H9 (cell line): ENCODE measurements at regions not wholly inside any gene's neighbourhood (a gene's known extent, or its start where the extent isn't known, plus 50 kb on each side); places are given as distances from the start of the nearest gene placed in this dataset.

Experiments
- DNase-seq: peaks from one replicate; pipeline ENCODE4 v3.0.0-alpha.2; 2017
- H2AFZ ChIP-seq: one replicate; pipeline ENCODE4 v1.6.1; 2013; ENCODE audit warnings: mild to moderate bottlenecking, low read length, control low read depth, moderate library complexity
- H2AK5ac ChIP-seq: 2 replicates; pipeline ENCODE4 v1.6.1; 2013; ENCODE audit warnings: low read length, control low read depth, mixed read lengths; ENCODE audit not compliant: insufficient read length
- H2BK120ac ChIP-seq: one replicate; pipeline ENCODE4 v1.6.1; 2013; ENCODE audit warnings: low read depth, mild to moderate bottlenecking, low read length, control low read depth, inconsistent platforms; ENCODE audit not compliant: poor library complexity, severe bottlenecking
- H2BK12ac ChIP-seq: 2 replicates; pipeline ENCODE4 v1.6.1; 2013; ENCODE audit warnings: low read length, control low read depth, mixed read lengths, low read depth; ENCODE audit not compliant: insufficient read length
- H2BK15ac ChIP-seq: 2 replicates; pipeline ENCODE4 v1.6.1; 2013; ENCODE audit warnings: low read depth, low read length, control low read depth
- H2BK20ac ChIP-seq: one replicate; pipeline ENCODE4 v1.6.1; 2013; ENCODE audit warnings: low read depth, mild to moderate bottlenecking, low read length, control low read depth, inconsistent platforms; ENCODE audit not compliant: poor library complexity, severe bottlenecking
- H2BK5ac ChIP-seq: 2 replicates; pipeline ENCODE4 v1.6.1; 2013; ENCODE audit warnings: low read length, control low read depth, mixed read lengths; ENCODE audit not compliant: insufficient read length
- H3K14ac ChIP-seq: 2 replicates; pipeline ENCODE4 v1.6.1; 2013; ENCODE audit warnings: low read length, control low read depth; ENCODE audit not compliant: insufficient read depth
- H3K18ac ChIP-seq: 2 replicates; pipeline ENCODE4 v1.6.1; 2013; ENCODE audit warnings: low read depth, mild to moderate bottlenecking, mixed read lengths, low read length, control low read depth; ENCODE audit not compliant: insufficient read length
- H3K23ac ChIP-seq: 2 replicates; pipeline ENCODE4 v1.6.1; 2013; ENCODE audit warnings: low read length, control low read depth, mixed read lengths, low read depth; ENCODE audit not compliant: insufficient read length
- H3K23me2 ChIP-seq: 2 replicates; pipeline ENCODE4 v1.6.1; 2013; ENCODE audit warnings: low read depth, mild to moderate bottlenecking, mixed read lengths, low read length, control low read depth; ENCODE audit not compliant: insufficient read length, poor library complexity, severe bottlenecking
- H3K27ac ChIP-seq: 2 replicates; pipeline ENCODE4 v1.5.1; 2013; ENCODE audit warnings: low read length, control low read depth, mixed read lengths, low read depth; ENCODE audit not compliant: insufficient read length
- H3K27me3 ChIP-seq: 2 replicates; pipeline ENCODE4 v1.6.1; 2013; ENCODE audit warnings: low read length, control low read depth, inconsistent platforms; ENCODE audit not compliant: insufficient read depth
- H3K4ac ChIP-seq: 2 replicates; pipeline ENCODE4 v1.6.1; 2013; ENCODE audit warnings: low read depth, mild to moderate bottlenecking, control low read depth, inconsistent platforms, low read length, moderate library complexity
- H3K4me1 ChIP-seq: 2 replicates; pipeline ENCODE4 v1.6.1; 2013; ENCODE audit warnings: low read length, control low read depth, inconsistent platforms; ENCODE audit not compliant: insufficient read depth
- H3K4me2 ChIP-seq: 2 replicates; pipeline ENCODE4 v1.6.1; 2013; ENCODE audit warnings: low read length, control low read depth, mixed read lengths; ENCODE audit not compliant: insufficient read length, insufficient read depth
- H3K56ac ChIP-seq: 2 replicates; pipeline ENCODE4 v1.6.1; 2013; ENCODE audit warnings: low read depth, mild to moderate bottlenecking, mixed read lengths, low read length, control low read depth; ENCODE audit not compliant: insufficient read length
- H3K79me1 ChIP-seq: 2 replicates; pipeline ENCODE4 v1.6.1; 2013; ENCODE audit warnings: low read depth, mild to moderate bottlenecking, moderate library complexity, low read length, control low read depth, inconsistent platforms; ENCODE audit not compliant: insufficient read depth, poor library complexity, severe bottlenecking
- H3K79me2 ChIP-seq: 2 replicates; pipeline ENCODE4 v1.6.1; 2013; ENCODE audit warnings: low read length, control low read depth, inconsistent platforms; ENCODE audit not compliant: insufficient read depth
- H3K9ac ChIP-seq: 2 replicates; pipeline ENCODE4 v1.6.1; 2013; ENCODE audit warnings: low read length, control low read depth, mixed read lengths; ENCODE audit not compliant: insufficient read length; ENCODE audit errors: extremely low read depth
- H3K9me3 ChIP-seq: one replicate; pipeline ENCODE4 v1.6.1; 2013; ENCODE audit warnings: low read depth, low read length, inconsistent platforms; ENCODE audit not compliant: control insufficient read depth
- H3T11ph ChIP-seq: one replicate; pipeline ENCODE4 v1.6.1; 2013; ENCODE audit warnings: mild to moderate bottlenecking, low read length, control low read depth, inconsistent platforms
- H4K20me1 ChIP-seq: one replicate; pipeline ENCODE4 v1.6.1; 2013; ENCODE audit not compliant: control insufficient read depth, insufficient read length, insufficient read depth
- H4K5ac ChIP-seq: 2 replicates; pipeline ENCODE4 v1.6.1; 2013; ENCODE audit warnings: low read depth, mild to moderate bottlenecking, mixed read lengths, low read length, control low read depth; ENCODE audit not compliant: insufficient read length
- H4K8ac ChIP-seq: replicated peaks from 2 replicates; pipeline ENCODE4 v1.6.1; 2013; ENCODE audit warnings: low read length, control low read depth, mixed read lengths, low read depth; ENCODE audit not compliant: insufficient read length
- H4K91ac ChIP-seq: 2 replicates; pipeline ENCODE4 v1.6.1; 2013; ENCODE audit warnings: low read depth, mild to moderate bottlenecking, moderate library complexity, mixed read lengths, low read length, control low read depth; ENCODE audit not compliant: insufficient read length
- H3K27ac Mint-ChIP-seq, 3 experiments: 2 replicates in 2 of 3; 3 replicates in 1 of 3; pipeline ENCODE4 v1.8.0; 2020 to 2021; ENCODE audit warnings: mixed read lengths in 3 of 3, mild to moderate bottlenecking in 1 of 3, moderate library complexity in 1 of 3
- H3K27me3 Mint-ChIP-seq: 2 replicates; pipeline ENCODE4 v1.8.0; 2021; ENCODE audit warnings: low read depth, mild to moderate bottlenecking, moderate library complexity, mixed read lengths
- H3K36me3 Mint-ChIP-seq, 3 experiments: 2 replicates in 2 of 3; 3 replicates in 1 of 3; pipeline ENCODE4 v1.8.0; 2020 to 2021; ENCODE audit warnings: low read depth in 3 of 3, mixed read lengths in 3 of 3; ENCODE audit not compliant: insufficient read depth in 1 of 3
- H3K4me1 Mint-ChIP-seq, 2 experiments: 2 replicates each; pipeline ENCODE4 v1.8.0; 2020; ENCODE audit warnings: mixed read lengths in 2 of 2
- H3K4me3 Mint-ChIP-seq, 2 experiments: 2 replicates in 1 of 2; 3 replicates in 1 of 2; pipeline ENCODE4 v1.8.0; 2020 to 2021; ENCODE audit warnings: mild to moderate bottlenecking in 2 of 2, mixed read lengths in 2 of 2, moderate library complexity in 1 of 2
- H3K9me3 Mint-ChIP-seq, 2 experiments: 2 replicates in 1 of 2; 3 replicates in 1 of 2; pipeline ENCODE4 v1.8.0; 2020; ENCODE audit warnings: mild to moderate bottlenecking in 2 of 2, mixed read lengths in 2 of 2, moderate library complexity in 1 of 2
- CTCF ChIP-seq: fragments of 200-600 bp; sonication (generic); conservative IDR thresholded peaks from 3 replicates; pipeline ENCODE4 v1.8.0; 2021; ENCODE audit warnings: antibody characterized with exemption, mild to moderate bottlenecking
- whole genome bisulfite sequencing: extraction: QIAGEN DNeasy Blood & Tissue Kit; methylation state at CpG from one replicate; pipeline ENCODE4 v1.1.7; 2013; ENCODE audit warnings: missing lambda C conversion rate, low lambda C conversion rate, mixed read lengths; ENCODE audit not compliant: insufficient read length; ENCODE audit errors: extremely low coverage; 5-methylcytosine and 5-hydroxymethylcytosine counted together

DNA sequence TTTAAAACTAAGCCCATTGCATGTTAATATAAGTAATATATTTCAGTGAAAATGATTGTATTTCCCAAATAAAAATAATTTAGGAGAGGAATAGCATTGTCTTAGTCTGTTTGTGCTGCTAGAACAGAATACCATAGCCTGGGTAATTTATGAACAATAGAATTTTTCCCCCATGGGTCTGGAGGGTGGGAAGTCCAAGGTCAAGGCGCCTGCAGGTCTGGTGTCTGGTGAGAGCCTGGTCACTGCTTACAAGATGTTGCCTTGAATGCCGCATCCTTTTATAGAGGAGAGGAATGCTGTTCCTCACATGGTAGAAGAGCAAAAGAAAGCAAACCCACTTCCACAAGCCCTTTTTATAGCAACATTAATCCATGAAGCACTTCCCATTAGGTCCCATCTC lies 161.3 kb upstream of the ZFHX3 start:
- no peak overlapping the region for H2AFZ ChIP-seq
- peaks cover 2% of the 10 kb centered on the region; the same call in 1 of the 2 replicates for H3K4me1 ChIP-seq
- H4K8ac ChIP-seq, result no peak overlapping the region
- no peak overlapping the region for H3K4ac ChIP-seq
- H3K27ac ChIP-seq, result no peak overlapping the region
- no peaks in the 10 kb centered on the region for H3K79me1 ChIP-seq
- H3K4me2 ChIP-seq, result no peak overlapping the region
- H3K23me2 ChIP-seq, result no peaks in the 10 kb centered on the region
- H2BK20ac ChIP-seq, result no peak overlapping the region
- H3K9ac ChIP-seq, result no peak overlapping the region
- H3K36me3 Mint-ChIP-seq, result no peaks in the 10 kb centered on the region; a peak in 1 of 7 replicates
- no peak overlapping the region for H2BK120ac ChIP-seq
- no peak for DNase-seq
- no peaks in the 10 kb centered on the region for H3K27me3 Mint-ChIP-seq
- H3K14ac ChIP-seq, result no peak overlapping the region
- H3K9me3 ChIP-seq, result no peaks in the 10 kb centered on the region
- H2AK5ac ChIP-seq, result no peak overlapping the region
- no peak for TF ChIP-seq CTCF
- no peak overlapping the region for H2BK12ac ChIP-seq
- H3K79me2 ChIP-seq, result no peaks in the 10 kb centered on the region
- no peak overlapping the region for H3K27ac Mint-ChIP-seq
- no peak overlapping the region for H3T11ph ChIP-seq
- H4K91ac ChIP-seq, result no peak overlapping the region
- H3K4me3 Mint-ChIP-seq, result no peak overlapping the region
- peaks cover 13 to 15% of the 10 kb centered on the region in 2 experiments for H3K4me1 Mint-ChIP-seq
- H2BK15ac ChIP-seq, result no peak overlapping the region
- H3K23ac ChIP-seq, result no peak overlapping the region
- no peak overlapping the region for H3K18ac ChIP-seq
- no peak overlapping the region for H4K5ac ChIP-seq
- no peaks in the 10 kb centered on the region for H4K20me1 ChIP-seq
- no peaks in the 10 kb centered on the region for H3K27me3 ChIP-seq
- no peak overlapping the region for H3K56ac ChIP-seq
- no CpG with 5 or more reads among the region's 2 CpGs for WGBS
- H2BK5ac ChIP-seq, result no peak overlapping the region
- no peaks in the 10 kb centered on the region for H3K9me3 Mint-ChIP-seq
